Esophagus (tissue), 2 donors: ENCODE measurements at regions not wholly inside any gene's neighbourhood (a gene's known extent, or its start where the extent isn't known, plus 50 kb on each side); places are given as distances from the start of the nearest gene placed in this dataset.
"Not testable (repeated sequence)": the region's sequence is repeated elsewhere in the genome, so short reads cannot be mapped to it uniquely, and the experiment has no call there.

Experiments used
- H3K27ac ChIP-seq, 2 donors: one replicate each; pipeline ENCODE4 v1.5.1; 2013; ENCODE audit warnings: low read depth in 2 of 2, mild to moderate bottlenecking in 2 of 2, inconsistent platforms in 1 of 2, low read length in 1 of 2, moderate library complexity in 1 of 2
- H3K27me3 ChIP-seq, 2 donors: one replicate each; pipeline ENCODE4 v1.6.1; 2013; ENCODE audit warnings: low read length in 2 of 2, control low read depth in 1 of 2, mild to moderate bottlenecking in 1 of 2; ENCODE audit not compliant: insufficient read depth in 2 of 2, control insufficient read depth in 1 of 2
- H3K36me3 ChIP-seq, 2 donors: one replicate each; pipeline ENCODE4 v1.6.1; 2013; ENCODE audit warnings: low read length in 1 of 2; ENCODE audit not compliant: control insufficient read depth in 2 of 2, insufficient read depth in 2 of 2
- H3K4me1 ChIP-seq, 2 donors: one replicate each; pipeline ENCODE4 v1.6.1; 2013; ENCODE audit warnings: low read length in 1 of 2; ENCODE audit not compliant: control insufficient read depth in 2 of 2, insufficient read depth in 2 of 2
- H3K4me3 ChIP-seq, 2 donors: one replicate each; pipeline ENCODE4 v1.5.1; 2013; ENCODE audit warnings: low read length in 2 of 2, mild to moderate bottlenecking in 2 of 2, low read depth in 1 of 2, moderate library complexity in 1 of 2
- H3K9me3 ChIP-seq, 2 donors: one replicate each; pipeline ENCODE4 v1.6.1; 2013; ENCODE audit warnings: mild to moderate bottlenecking in 2 of 2, low read depth in 1 of 2, low read length in 1 of 2, moderate library complexity in 1 of 2; ENCODE audit not compliant: control insufficient read depth in 2 of 2, insufficient read depth in 1 of 2
- WGBS, 2 donors: extraction: QIAGEN DNeasy Blood & Tissue Kit; methylation state at CpG; one replicate each; pipeline ENCODE4 v1.1.7; 2013; 5-methylcytosine and 5-hydroxymethylcytosine counted together
- donor health status: healthy with polysubstance abuse.
- donor health status: Bipolar disorder and iron deficiency.

- 91 to 93% methylated on average over 12 of the region's 12 CpGs for WGBS, 2 donors
- not testable (repeated sequence) for H3K4me1 ChIP-seq
Measured at GRCh38 chr2:228352980-228353379, 171.5 kb upstream of the SPHKAP start.

DNA sequence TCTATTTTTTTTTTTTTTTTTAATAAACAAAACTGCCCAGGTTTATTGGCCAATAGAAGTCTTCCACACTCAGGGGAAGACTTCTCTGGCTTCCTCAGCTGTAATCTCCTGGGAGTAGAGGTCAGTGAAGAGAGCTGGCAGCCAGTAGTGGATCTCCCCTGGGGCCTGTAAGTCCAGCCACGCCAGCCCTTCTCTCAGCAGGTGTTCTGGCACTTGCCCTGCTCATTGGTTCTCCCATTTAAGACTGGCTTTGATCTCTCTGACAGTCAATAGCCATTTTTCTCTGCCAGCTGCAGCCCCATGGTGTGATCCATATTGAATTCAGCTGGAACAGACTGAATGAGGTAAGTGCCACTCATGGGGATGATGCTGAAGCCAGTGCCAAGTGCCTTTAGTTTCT lies 170.6 kb upstream of the SPHKAP start:
- H3K4me1 ChIP-seq = no peaks in the 10 kb centered on the region
- 36 to 46% methylated on average over 1 of the region's 1 CpG for WGBS, 2 donors
- no peaks in the 10 kb centered on the region for H3K36me3 ChIP-seq
- H3K9me3 ChIP-seq = no peaks in the 10 kb centered on the region
- no peak overlapping the region for H3K27ac ChIP-seq
- H3K27me3 ChIP-seq = no peaks in the 10 kb centered on the region
- H3K4me3 ChIP-seq = no peak overlapping the region

More at GRCh38 chr2:228352980-228353379, 171.5 kb upstream of the SPHKAP start:
- not testable (repeated sequence) for H3K36me3 ChIP-seq, H3K4me3 ChIP-seq, H3K27ac ChIP-seq, H3K9me3 ChIP-seq, H3K27me3 ChIP-seq

GRCh38 chr2:228348516-228349064 lies 167.1 kb upstream of the SPHKAP start:
- no peaks in the 10 kb centered on the region for H3K4me1 ChIP-seq
- no peak overlapping the region for H3K4me3 ChIP-seq
- H3K36me3 ChIP-seq = no peaks in the 10 kb centered on the region
- H3K9me3 ChIP-seq = no peaks in the 10 kb centered on the region
- H3K27ac ChIP-seq = no peak overlapping the region
- H3K27me3 ChIP-seq = no peaks in the 10 kb centered on the region

- H3K27me3 ChIP-seq = no peaks in the 10 kb centered on the region
- no peaks in the 10 kb centered on the region for H3K9me3 ChIP-seq
- WGBS, 2 donors = 58 to 64% methylated on average over 2 of the region's 2 CpGs
- no peak overlapping the region for H3K27ac ChIP-seq
- H3K4me1 ChIP-seq = no peaks in the 10 kb centered on the region
- H3K4me3 ChIP-seq = no peak overlapping the region
- no peaks in the 10 kb centered on the region for H3K36me3 ChIP-seq
Measured at GRCh38 chr2:228344531-228344930, 163.0 kb upstream of the SPHKAP start.

GRCh38 chr2:228339525-228339924 lies 158.0 kb upstream of the SPHKAP start:
- no peaks in the 10 kb centered on the region for H3K4me1 ChIP-seq
- no peaks in the 10 kb centered on the region for H3K27me3 ChIP-seq
- H3K9me3 ChIP-seq = peaks cover 2 to 3% of the 10 kb centered on the region in 2 donors
- H3K4me3 ChIP-seq = no peak overlapping the region
- no peak overlapping the region for H3K27ac ChIP-seq
- no peaks in the 10 kb centered on the region for H3K36me3 ChIP-seq

DNA sequence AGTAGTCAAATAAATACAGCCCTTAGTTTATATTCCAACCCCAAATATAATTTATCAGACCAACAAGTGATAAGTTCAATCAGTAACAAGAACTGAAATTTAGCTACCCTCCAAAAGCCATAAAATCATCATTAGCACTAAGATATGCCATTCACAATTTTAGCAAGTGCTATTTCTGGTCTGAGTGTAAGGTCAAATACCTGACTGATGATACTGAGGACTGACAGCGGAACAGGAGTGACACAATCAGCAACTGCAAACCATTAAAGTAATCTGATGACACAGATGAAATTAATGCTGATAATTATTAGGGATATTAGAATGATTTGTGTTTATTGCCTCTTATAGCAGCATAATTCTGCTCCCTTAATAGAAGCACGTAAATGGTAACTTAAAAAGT lies 152.7 kb upstream of the SPHKAP start:
- Histone ChIP-seq H3K27ac (no peak overlapping the region), H3K36me3 (no peaks in the 10 kb centered on the region), H3K9me3 (peaks cover 2 to 3% of the 10 kb centered on the region in 2 donors), H3K4me3 (no peak overlapping the region), H3K4me1 (no peaks in the 10 kb centered on the region), H3K27me3 (no peaks in the 10 kb centered on the region)
- WGBS, 2 donors = 66 to 77% methylated on average over 2 of the region's 2 CpGs

DNA sequence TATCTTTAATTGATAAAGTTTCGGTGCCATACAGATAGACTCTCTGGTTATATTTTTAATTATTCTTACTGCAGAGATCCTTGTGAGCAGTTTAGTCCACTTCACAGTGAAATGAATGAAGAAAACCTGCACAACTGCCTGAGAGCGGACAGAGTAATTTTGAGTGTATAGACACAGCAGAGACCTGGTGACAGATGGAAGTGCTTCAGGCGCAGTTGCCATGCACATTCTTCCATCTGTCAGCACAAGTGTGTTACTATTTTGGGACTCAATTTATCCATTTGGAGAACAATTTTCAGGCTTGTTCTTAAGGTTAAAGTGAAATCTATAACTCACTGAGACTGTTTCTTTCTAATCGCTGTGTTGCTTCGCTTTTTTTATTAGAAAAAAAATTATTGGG lies 147.8 kb upstream of the SPHKAP start:
- Histone ChIP-seq H3K9me3 (no peaks in the 10 kb centered on the region), H3K36me3 (no peaks in the 10 kb centered on the region), H3K27ac (no peak overlapping the region), H3K27me3 (no peaks in the 10 kb centered on the region), H3K4me1 (no peaks in the 10 kb centered on the region), H3K4me3 (no peak overlapping the region)
- WGBS, 2 donors = 91 to 94% methylated on average over 5 of the region's 5 CpGs

DNA sequence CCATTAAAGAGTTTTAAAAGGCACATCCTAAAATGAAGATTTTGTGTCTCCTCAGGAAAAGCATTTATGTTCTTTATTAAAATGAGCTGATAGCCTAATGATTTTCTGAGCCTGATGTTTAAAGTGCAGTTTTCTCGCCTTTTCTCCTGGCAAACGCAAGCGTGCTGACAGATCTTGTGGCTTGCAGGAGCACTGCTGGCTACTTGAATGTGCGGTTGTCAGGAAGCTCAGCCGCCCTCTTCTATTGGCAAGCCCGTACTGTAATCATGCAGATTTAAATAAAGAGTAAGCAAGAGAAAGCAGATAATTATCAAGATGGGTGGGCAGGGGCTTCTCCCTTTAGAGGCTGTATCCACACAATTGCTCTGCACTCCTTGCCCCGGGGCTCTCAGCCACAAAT lies 139.5 kb upstream of the SPHKAP start:
- no peaks in the 10 kb centered on the region for H3K27me3 ChIP-seq
- WGBS, 2 donors = 87 to 90% methylated on average over 7 of the region's 7 CpGs
- H3K4me1 ChIP-seq = no peaks in the 10 kb centered on the region
- no peaks in the 10 kb centered on the region for H3K36me3 ChIP-seq
- H3K4me3 ChIP-seq = no peak overlapping the region
- peaks cover 0 to 2% of the 10 kb centered on the region in 2 donors for H3K9me3 ChIP-seq
- H3K27ac ChIP-seq = no peak overlapping the region

GRCh38 chr2:228318218-228318617 lies 136.7 kb upstream of the SPHKAP start:
- Histone ChIP-seq H3K36me3 (no peaks in the 10 kb centered on the region), H3K27me3 (no peaks in the 10 kb centered on the region), H3K4me1 (no peaks in the 10 kb centered on the region), H3K4me3 (no peak overlapping the region), H3K9me3 (peaks cover 0 to 2% of the 10 kb centered on the region in 2 donors), H3K27ac (no peak overlapping the region)
- 55 to 58% methylated on average over 1 of the region's 1 CpG for WGBS, 2 donors

GRCh38 chr2:228312172-228312571 lies 130.7 kb upstream of the SPHKAP start:
- no peak overlapping the region for H3K4me3 ChIP-seq
- H3K9me3 ChIP-seq = no peaks in the 10 kb centered on the region

More at GRCh38 chr2:228312172-228312571, 130.7 kb upstream of the SPHKAP start:
- Histone ChIP-seq H3K36me3 (no peaks in the 10 kb centered on the region), H3K27me3 (no peaks in the 10 kb centered on the region), H3K4me1 (no peaks in the 10 kb centered on the region), H3K27ac (no peak overlapping the region)
- WGBS, 2 donors = 83% methylated on average over 5 of the region's 5 CpGs
